ENCODE measurements at regions not wholly inside any gene's neighbourhood (a gene's known extent, or its start where the extent isn't known, plus 50 kb on each side); places are given as distances from the start of the nearest gene placed in this dataset.

DNA sequence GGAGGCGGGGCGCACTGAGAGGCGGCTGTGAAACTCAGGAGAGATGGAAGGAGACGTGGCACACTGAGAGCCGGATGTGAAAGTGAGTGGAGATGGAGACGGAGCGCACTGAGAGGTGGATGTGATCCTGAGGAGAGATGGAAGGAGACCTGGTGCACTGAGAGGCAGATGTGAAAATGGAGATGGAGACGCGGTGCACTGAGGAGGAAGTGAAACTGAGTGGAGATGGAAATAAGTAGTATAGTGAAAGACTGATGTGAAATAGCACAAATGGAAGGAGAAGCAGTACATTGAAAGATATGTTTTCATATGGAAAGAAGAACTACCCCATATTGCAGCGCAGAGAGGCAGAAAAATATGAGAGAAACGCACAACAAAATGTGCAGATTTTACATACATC, 281.6 kb upstream of the RGPD4 start:
- FAIRE-seq (no peak), ATAC-seq (no peak), DNase-seq (ENCODE audit: extremely low read depth in 1 of 4, low spot score in 3 of 4) (no peak)
- H3K9me1 ChIP-seq (ENCODE audit: control insufficient read depth, insufficient read depth, low read length) = no peaks in the 10 kb centered on the region
- WGBS (ENCODE audit: insufficient coverage, low coverage, missing lambda C conversion rate) = 3% methylated on average over 9 of the region's 11 CpGs
- no peak overlapping the region for H3K4me3 ChIP-seq
- H4K20me1 ChIP-seq (replicated peaks; ENCODE audit: control insufficient read depth, insufficient read depth, low read length) = no peaks in the 10 kb centered on the region
- H3K79me2 ChIP-seq (ENCODE audit: control insufficient read depth, insufficient read depth, low read length) = no peaks in the 10 kb centered on the region
- H3K27me3 ChIP-seq (ENCODE audit: control insufficient read depth in 2 of 2, insufficient read depth in 2 of 2, low read length in 2 of 2) = no peaks in the 10 kb centered on the region
- ChIA-PET CTCF (ENCODE audit: low intra/inter-chr PET ratio) (no interaction called here), POLR2A (no interaction called here)
- H2AFZ ChIP-seq (ENCODE audit: low read depth, low read length) = no peak overlapping the region
- in situ Hi-C loops (cut with MboI) (no loop called here), intact Hi-C loops (cut with micrococcal nuclease) (no loop called here)
- no peak for TF ChIP-seq SIN3A (IDR thresholded peaks at IDR 0.05; ENCODE audit: borderline replicate concordance in 2 of 2, control insufficient read depth in 1 of 2, low read depth in 2 of 2, low read length in 2 of 2)
- no peak for TF ChIP-seq HNRNPUL1 (IDR thresholded peaks at IDR 0.05; ENCODE audit: low read length)
- TF ChIP-seq, protein P1, sequence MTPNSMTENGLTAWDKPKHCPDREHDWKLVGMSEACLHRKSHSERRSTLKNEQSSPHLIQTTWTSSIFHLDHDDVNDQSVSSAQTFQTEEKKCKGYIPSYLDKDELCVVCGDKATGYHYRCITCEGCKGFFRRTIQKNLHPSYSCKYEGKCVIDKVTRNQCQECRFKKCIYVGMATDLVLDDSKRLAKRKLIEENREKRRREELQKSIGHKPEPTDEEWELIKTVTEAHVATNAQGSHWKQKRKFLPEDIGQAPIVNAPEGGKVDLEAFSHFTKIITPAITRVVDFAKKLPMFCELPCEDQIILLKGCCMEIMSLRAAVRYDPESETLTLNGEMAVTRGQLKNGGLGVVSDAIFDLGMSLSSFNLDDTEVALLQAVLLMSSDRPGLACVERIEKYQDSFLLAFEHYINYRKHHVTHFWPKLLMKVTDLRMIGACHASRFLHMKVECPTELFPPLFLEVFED (CRISPR knock-in tag; conservative IDR thresholded peaks at IDR 0.05) = no peak
- no peaks in the 10 kb centered on the region for H3K36me3 ChIP-seq (ENCODE audit: control insufficient read depth, insufficient read depth, low read length)
- H3K27ac ChIP-seq (ENCODE audit: extremely low read depth, low read depth, low read length) = no peak overlapping the region
- H3K4me2 ChIP-seq (ENCODE audit: insufficient read depth, low read length) = no peak overlapping the region
- H3K9ac ChIP-seq (ENCODE audit: insufficient read depth in 1 of 2, low read depth in 2 of 2, low read length in 2 of 2) = no peak overlapping the region
- no peaks in the 10 kb centered on the region for H3K4me1 ChIP-seq (replicated peaks in 1 of 2; ENCODE audit: control insufficient read depth in 2 of 2, insufficient read depth in 2 of 2, low read length in 2 of 2)
- no TSS peak for BruUV-seq (replicated peaks)
- no peaks in the 10 kb centered on the region for H3K9me3 ChIP-seq (replicated peaks; ENCODE audit: control insufficient read depth, insufficient read depth, low read depth, low read length)

GRCh38 chr2:107545851-107546250, 280.8 kb upstream of the RGPD4 start:
- whole genome bisulfite sequencing (ENCODE audit: insufficient coverage, low coverage, missing lambda C conversion rate) = 2% methylated on average over 4 of the region's 4 CpGs
- BruUV-seq (replicated peaks) = no TSS peak
- TF ChIP-seq NRF1 (conservative IDR thresholded peaks at IDR 0.05 in 1 of 2, IDR thresholded peaks at IDR 0.05 in 1 of 2) = no peak
- no peak for TF ChIP-seq RCOR1 (IDR thresholded peaks at IDR 0.05; ENCODE audit: borderline replicate concordance in 1 of 2, low read depth in 2 of 2, low read length in 2 of 2)
- TF ChIP-seq THRAP3 (IDR thresholded peaks at IDR 0.05; ENCODE audit: borderline replicate concordance) = no peak
- TF ChIP-seq, protein P2, sequence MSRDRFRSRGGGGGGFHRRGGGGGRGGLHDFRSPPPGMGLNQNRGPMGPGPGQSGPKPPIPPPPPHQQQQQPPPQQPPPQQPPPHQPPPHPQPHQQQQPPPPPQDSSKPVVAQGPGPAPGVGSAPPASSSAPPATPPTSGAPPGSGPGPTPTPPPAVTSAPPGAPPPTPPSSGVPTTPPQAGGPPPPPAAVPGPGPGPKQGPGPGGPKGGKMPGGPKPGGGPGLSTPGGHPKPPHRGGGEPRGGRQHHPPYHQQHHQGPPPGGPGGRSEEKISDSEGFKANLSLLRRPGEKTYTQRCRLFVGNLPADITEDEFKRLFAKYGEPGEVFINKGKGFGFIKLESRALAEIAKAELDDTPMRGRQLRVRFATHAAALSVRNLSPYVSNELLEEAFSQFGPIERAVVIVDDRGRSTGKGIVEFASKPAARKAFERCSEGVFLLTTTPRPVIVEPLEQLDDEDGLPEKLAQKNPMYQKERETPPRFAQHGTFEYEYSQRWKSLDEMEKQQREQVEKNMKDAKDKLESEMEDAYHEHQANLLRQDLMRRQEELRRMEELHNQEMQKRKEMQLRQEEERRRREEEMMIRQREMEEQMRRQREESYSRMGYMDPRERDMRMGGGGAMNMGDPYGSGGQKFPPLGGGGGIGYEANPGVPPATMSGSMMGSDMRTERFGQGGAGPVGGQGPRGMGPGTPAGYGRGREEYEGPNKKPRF (IDR thresholded peaks at IDR 0.05; ENCODE audit: low read depth, low read length) = no peak
- no peak for TF ChIP-seq HDAC8 (tag; IDR thresholded peaks at IDR 0.05)
- no peak for TF ChIP-seq MCM5 (IDR thresholded peaks at IDR 0.05; ENCODE audit: low read depth)
- TF ChIP-seq ZNF699 (CRISPR knock-in tag; IDR thresholded peaks at IDR 0.05; ENCODE audit: insufficient replicate concordance) = no peak
- no peak for TF ChIP-seq KDM5B (IDR thresholded peaks at IDR 0.05; ENCODE audit: insufficient replicate concordance, low read depth, low read length)

More at GRCh38 chr2:107545851-107546250, 280.8 kb upstream of the RGPD4 start:
- CTCF ChIA-PET (ENCODE audit: low intra/inter-chr PET ratio) = no interaction called here
- POLR2A ChIA-PET = no interaction called here
- Histone ChIP-seq H3K9ac (ENCODE audit: insufficient read depth in 1 of 2, low read depth in 2 of 2, low read length in 2 of 2) (no peak overlapping the region), H3K4me2 (ENCODE audit: insufficient read depth, low read length) (no peak overlapping the region), H3K79me2 (ENCODE audit: control insufficient read depth, insufficient read depth, low read length) (no peaks in the 10 kb centered on the region), H3K9me1 (ENCODE audit: control insufficient read depth, insufficient read depth, low read length) (no peaks in the 10 kb centered on the region), H3K27me3 (ENCODE audit: control insufficient read depth in 2 of 2, insufficient read depth in 2 of 2, low read length in 2 of 2) (no peaks in the 10 kb centered on the region), H4K20me1 (replicated peaks; ENCODE audit: control insufficient read depth, insufficient read depth, low read length) (no peaks in the 10 kb centered on the region), H3K4me3 (no peak overlapping the region), H3K36me3 (ENCODE audit: control insufficient read depth, insufficient read depth, low read length) (no peaks in the 10 kb centered on the region), H3K27ac (ENCODE audit: extremely low read depth, low read depth, low read length) (no peak overlapping the region), H2AFZ (ENCODE audit: low read depth, low read length) (no peak overlapping the region), H3K9me3 (replicated peaks; ENCODE audit: control insufficient read depth, insufficient read depth, low read depth, low read length) (no peaks in the 10 kb centered on the region), H3K4me1 (replicated peaks in 1 of 2; ENCODE audit: control insufficient read depth in 2 of 2, insufficient read depth in 2 of 2, low read length in 2 of 2) (no peaks in the 10 kb centered on the region)
- no peak for ATAC-seq
- DNase-seq (ENCODE audit: extremely low read depth in 1 of 4, low spot score in 3 of 4) = no peak
- in situ Hi-C loops (cut with MboI) (no loop called here), intact Hi-C loops (cut with micrococcal nuclease) (no loop called here)
- no peak for FAIRE-seq

Data from K562 (cell line).